ENCODE measurements at regions not wholly inside any gene's neighbourhood (a gene's known extent, or its start where the extent isn't known, plus 50 kb on each side); places are given as distances from the start of the nearest gene placed in this dataset.

GRCh38 chr7:18174996-18175395 is 147.3 kb upstream of the PRPS1L1 start:
- ChIA-PET POLR2A (no interaction called here), CTCF (interaction anchor here (1.3 kb wide), 1 partner anchor 26 kb away, joined by 3 read pairs; no protein-coding TSS in a partner anchor)
- TF ChIP-seq EZH2 (IDR thresholded peaks at IDR 0.05; ENCODE audit: borderline replicate concordance, low read depth, low read length, severe bottlenecking) = no peak
- no peak for TF ChIP-seq MYC (IDR thresholded peaks at IDR 0.05; ENCODE audit: low read depth, low read length)
- no peak for TF ChIP-seq JUN (IDR thresholded peaks at IDR 0.05; ENCODE audit: borderline replicate concordance, insufficient read depth, insufficient read length, low read depth)
- no peak for TF ChIP-seq MAX (IDR thresholded peaks at IDR 0.05; ENCODE audit: insufficient read depth, insufficient read length)
- TF ChIP-seq POLR2A (IDR thresholded peaks at IDR 0.05; ENCODE audit: low read depth, low read length) = no peak
- no peak for TF ChIP-seq POLR2AphosphoS5 (IDR thresholded peaks at IDR 0.05; ENCODE audit: insufficient read depth, low read depth, low read length)
- TF ChIP-seq CTCF (IDR thresholded peaks at IDR 0.05; ENCODE audit: extremely low read depth in 1 of 2, insufficient read depth in 1 of 2, low read depth in 1 of 2, low read length in 2 of 2) = no peak
- no peak for TF ChIP-seq GATA2 (IDR thresholded peaks at IDR 0.05; ENCODE audit: insufficient read depth, insufficient read length, low read depth, low read length)
- FAIRE-seq = no peak
- Histone ChIP-seq H3K36me3 (ENCODE audit: control insufficient read depth in 2 of 2, extremely low read depth in 1 of 2, insufficient read depth in 2 of 2, low read length in 2 of 2) (no peaks in the 10 kb centered on the region), H3K4me1 (ENCODE audit: control insufficient read depth, extremely low read depth, insufficient read depth, low read length) (no peaks in the 10 kb centered on the region), H3K9me3 (replicated peaks; ENCODE audit: control insufficient read depth, insufficient read depth, low read length) (no peaks in the 10 kb centered on the region), H4K20me1 (replicated peaks; ENCODE audit: control insufficient read depth, extremely low read depth, insufficient read depth, low read length) (no peaks in the 10 kb centered on the region), H3K9me1 (replicated peaks; ENCODE audit: control insufficient read depth, extremely low read depth, insufficient read depth, low read length) (no peaks in the 10 kb centered on the region), H3K79me2 (ENCODE audit: control insufficient read depth, insufficient read depth, low read length) (no peaks in the 10 kb centered on the region), H2AFZ (ENCODE audit: low read depth, low read length) (no peak overlapping the region), H3K4me2 (ENCODE audit: insufficient read depth, low read length) (no peak overlapping the region), H3K4me3 (replicated peaks in 1 of 3; ENCODE audit: insufficient read depth in 1 of 3, low read depth in 1 of 3, low read length in 3 of 3) (no peak overlapping the region), H3K9ac (replicated peaks; ENCODE audit: extremely low read depth, insufficient read depth, low read length) (no peak overlapping the region), H3K27ac (ENCODE audit: insufficient read depth, low read depth, low read length) (no peak overlapping the region), H3K27me3 (ENCODE audit: control insufficient read depth in 2 of 2, insufficient read depth in 2 of 2, low read length in 2 of 2) (no peaks in the 10 kb centered on the region)
- dilution Hi-C loops (cut with MboI; ENCODE audit: extremely low pct_ligation_motif_present, low sequenced_read_pairs) (no loop called here), intact Hi-C loops (cut with micrococcal nuclease) (no loop called here)
- no peak for DNase-seq (ENCODE audit: low read depth, low spot score)
- no TSS peak for BruUV-seq (replicated peaks)

All from endothelial cell of umbilical vein (primary cell).